Inflammatory macrophage treated with lipopolysaccharide for 4 hours (primary cell): ENCODE measurements at regions not wholly inside any gene's neighbourhood (a gene's known extent, or its start where the extent isn't known, plus 50 kb on each side); places are given as distances from the start of the nearest gene placed in this dataset.

Experiments
- DNase-seq: peaks from one replicate; pipeline ENCODE4 v3.0.0-alpha.2; 2020

DNA sequence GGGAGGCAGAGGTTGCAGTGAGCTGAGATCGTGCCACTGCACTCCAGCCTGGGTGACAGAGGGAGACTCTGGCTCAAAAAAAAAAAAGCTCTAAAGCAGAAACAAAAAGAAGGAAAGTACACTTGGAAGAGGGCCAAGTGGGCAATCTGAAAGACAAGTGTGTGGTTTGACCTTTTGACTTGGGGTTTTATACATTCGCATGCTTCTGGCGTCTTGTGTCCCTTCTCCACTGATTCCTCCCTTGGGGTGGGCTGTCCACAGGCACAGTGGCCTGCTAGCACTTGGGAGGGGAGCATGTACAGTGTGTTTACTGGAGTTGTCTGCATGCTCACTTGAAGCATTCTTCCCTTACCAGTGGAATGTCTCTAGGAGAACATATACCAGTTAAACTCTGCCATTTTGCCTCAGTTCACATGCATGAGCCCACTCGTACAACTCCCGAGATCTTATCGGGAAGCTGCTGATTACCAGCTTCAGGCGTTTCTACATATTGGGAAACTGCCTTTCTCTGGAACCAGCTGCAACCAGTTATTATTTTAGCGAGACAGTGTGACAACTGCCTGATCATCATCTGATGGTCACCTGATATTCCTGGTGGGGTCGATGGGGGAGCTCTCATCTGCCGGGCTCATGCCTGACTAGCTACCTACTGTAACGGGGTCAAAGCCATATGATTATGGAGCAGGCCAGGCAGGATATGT is 113.5 kb upstream of the ZNF678 start:
- DNase-seq = peak; percentile 2

- peak; percentile 40 for DNase-seq
Measured at GRCh38 chr1:227449051-227449450, 114.3 kb upstream of the ZNF678 start.

DNA sequence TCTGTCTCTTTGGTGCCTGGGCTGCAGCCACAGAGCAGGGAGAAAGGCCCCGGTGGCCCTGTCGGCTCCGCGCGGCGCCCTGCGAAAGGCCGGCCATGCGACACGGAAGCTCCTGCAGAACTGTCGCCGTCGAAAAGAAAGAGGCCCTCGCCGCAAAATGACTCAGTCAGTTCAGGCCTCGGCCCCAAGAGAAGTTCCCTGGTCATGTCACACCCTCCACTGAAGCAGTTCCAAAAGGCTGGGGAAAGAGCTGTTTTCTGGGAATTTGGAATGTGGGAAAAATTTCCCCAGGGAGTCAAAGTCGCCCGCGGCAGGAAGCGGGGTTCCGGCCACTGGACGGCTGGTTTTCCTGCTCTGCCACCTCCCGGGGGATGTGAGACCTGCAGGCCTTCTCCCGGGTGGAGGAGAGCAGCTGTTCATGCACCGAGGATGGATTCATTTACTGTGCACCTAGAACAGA is 115.8 kb upstream of the ZNF678 start:
- DNase-seq = no peak

DNA sequence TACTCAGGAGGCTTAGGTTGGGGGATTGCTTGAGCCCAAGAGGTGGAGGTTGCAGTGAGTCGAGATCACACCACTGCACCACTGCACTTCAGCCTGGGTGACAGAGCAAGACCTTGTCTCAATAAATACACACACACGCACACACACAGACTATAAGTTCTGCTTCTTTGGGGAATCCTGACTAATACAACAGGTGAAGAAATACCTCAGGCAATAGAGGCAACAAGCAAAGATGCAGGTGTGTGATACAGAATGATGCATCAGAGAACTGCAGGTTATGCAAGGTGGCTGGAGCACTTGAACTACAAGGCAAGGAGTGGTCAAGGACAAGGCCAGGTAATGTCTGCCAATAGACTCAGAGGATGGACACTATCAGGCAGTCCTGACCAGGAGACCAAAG is 117.6 kb upstream of the ZNF678 start:
- DNase-seq = no peak

DNA sequence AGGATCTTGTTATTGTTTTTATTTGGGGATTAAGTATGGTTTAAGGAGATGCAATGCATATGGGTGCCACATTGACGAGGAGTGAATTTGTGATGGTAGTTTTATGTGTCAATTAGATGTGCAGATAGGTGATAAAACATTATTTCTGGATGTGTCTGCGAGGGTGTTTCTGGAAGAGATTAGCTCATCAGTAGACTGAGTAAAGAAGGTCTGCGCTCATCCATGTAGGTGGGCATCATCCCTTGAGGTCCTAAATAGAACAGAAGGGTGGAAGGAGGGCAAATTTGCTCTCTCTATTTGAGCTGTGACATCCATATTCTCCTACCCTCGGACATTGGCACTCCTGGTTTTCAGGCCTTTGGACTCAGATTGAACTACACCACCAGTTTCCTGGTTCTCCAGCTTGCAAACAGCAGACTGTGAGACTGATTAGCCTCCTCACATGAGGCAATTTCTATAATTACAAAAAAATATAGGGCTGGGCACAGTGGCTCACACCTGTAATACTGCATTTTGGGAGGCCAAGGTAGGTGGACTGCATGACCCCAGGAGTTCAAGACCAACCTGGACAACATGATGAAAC is 118.2 kb upstream of the ZNF678 start:
- DNase-seq = no peak

DNA sequence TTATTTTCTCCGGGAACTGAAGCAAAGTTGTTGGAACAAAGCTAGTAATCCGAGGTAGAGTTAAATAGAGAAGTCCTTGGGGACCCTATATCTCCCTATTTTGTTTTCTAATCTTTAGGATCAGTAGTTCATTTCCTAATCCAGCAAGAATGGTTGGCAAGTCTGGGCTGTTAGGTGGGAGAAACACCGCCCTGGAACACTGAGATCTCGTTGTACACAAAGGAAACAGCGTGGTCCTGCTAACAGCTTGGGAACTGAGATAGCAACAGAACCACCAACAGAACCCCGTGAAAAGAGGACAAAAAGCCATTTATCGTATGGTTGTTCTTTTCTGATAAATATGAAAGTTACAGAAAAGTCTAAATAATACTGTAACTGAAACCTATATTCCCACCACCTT is 121.9 kb upstream of the CDC42BPA start:
- DNase-seq = no peak

DNA sequence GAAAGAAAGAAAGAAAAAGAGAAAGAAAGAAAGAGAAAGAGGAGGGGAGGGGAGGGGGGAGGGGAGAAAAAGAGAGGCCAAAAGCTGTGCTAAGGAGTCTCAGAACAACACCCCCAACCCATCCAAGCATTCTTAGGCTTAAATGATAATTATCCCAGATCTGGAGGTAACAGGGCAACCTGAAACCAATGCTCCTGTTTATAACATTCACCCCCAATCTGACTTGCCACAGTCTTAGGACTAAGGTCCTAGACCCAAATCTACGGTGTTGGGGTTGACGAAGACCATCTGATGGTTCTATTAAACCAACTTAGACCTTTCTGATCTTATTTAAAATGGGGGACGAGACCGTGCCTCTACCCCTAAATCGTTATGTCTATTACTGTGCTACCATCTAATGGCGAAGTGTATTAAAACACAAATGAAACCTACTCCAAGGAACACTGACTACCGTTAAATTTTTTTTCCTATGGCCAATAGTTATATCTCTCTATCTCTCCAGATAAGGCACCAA is 119.3 kb upstream of the CDC42BPA start:
- DNase-seq = peak; percentile 16

DNA sequence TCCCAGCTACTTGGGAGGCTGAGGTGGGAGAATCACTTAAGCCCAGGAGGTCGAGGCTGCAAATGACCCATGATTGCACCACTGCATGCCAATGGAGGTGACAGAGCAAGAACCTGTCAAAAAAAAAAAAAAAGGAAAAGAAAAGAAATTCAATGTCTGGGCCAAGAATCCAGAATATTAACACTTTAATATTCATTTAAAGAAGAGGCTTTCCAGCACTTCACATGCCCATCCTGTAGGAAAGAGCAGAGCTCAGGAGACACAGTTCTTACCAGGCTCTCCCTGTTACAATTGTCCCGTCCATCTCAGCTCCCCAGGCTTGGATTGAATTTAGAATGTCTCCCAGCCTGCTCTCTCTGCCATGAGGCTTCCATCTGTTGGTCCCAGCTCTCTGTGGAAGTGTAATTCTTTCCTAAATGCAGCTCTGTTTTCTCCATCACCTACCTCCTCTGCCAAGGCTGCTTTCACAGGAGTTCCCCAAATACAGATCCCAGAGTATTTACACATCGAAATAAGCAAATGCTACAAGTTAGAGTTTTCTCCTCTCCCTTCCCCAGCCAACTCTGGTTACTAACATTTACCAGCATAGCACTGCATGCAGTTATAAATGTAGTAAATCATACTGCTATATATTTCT is 116.6 kb upstream of the CDC42BPA start:
- no peak for DNase-seq

- no peak for DNase-seq
Measured at GRCh38 chr1:227433663-227434341, 115.5 kb upstream of the CDC42BPA start.

- DNase-seq = no peak
Measured at GRCh38 chr1:227432981-227433380, 114.7 kb upstream of the CDC42BPA start.

DNA sequence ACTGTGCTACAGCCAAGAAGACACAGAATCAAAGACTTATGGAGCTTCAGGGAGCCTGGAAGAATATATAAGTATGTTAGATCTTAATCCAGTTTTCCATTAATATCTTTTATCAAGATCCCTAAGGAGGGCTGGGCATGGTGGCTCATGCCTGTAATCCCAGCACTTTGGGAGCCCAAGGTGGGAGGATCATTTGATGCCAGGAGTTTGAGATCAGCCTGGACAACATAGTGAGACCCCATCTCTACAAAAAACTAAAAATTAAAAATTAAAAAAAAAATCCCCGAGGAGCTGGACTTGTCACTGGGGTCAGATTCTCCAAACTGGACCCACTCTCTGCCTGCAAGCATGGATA is 113.9 kb upstream of the CDC42BPA start:
- no peak for DNase-seq

- DNase-seq = no peak
Measured at GRCh38 chr1:227429447-227430359, 111.4 kb upstream of the CDC42BPA start.

DNA sequence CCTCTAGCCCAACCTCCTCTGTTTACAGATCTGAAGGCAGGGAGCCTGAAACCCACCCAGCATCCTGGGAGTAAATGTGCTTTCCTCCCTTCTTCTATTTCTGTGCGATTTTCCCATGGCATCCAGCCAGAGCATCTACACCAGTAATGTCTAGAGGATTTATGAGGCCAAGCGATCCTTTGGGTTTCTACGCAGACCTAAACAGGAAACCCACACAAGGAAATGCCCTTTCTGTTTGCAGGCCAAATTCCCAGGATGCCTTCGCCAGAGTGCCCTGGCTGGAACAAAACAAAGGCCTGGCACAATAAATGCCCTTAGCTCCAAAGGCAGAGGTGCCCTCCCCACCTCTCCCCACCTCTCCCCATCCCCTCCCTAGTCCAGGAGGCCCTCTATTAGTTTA is 110.5 kb upstream of the CDC42BPA start:
- no peak for DNase-seq

DNA sequence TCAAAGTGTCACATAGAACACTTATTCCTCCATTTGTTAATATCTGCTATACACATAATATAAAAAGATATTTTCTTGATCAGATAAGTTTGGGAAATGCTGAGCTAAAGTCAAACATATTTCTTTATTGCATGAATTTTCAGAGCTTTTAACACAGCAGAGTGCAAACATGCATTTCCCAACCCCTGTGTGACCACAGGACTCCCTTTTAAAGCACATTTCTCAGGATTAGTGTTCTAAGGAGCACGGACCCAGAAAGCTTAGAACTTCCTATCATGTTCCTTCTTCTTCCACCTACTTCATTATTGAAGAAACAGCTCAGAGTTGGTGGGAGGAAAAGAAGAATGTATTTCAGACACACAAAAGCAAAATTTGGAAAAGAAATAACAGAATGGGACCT is 109.1 kb upstream of the CDC42BPA start:
- no peak for DNase-seq

- DNase-seq = no peak
Measured at GRCh38 chr1:227424953-227425352, 106.7 kb upstream of the CDC42BPA start.

GRCh38 chr1:227424159-227424680 is 105.9 kb upstream of the CDC42BPA start:
- no peak for DNase-seq

- no peak for DNase-seq
Measured at GRCh38 chr1:227422581-227422980, 104.3 kb upstream of the CDC42BPA start.

- DNase-seq = no peak
Measured at GRCh38 chr1:227420147-227420546, 101.9 kb upstream of the CDC42BPA start.

DNA sequence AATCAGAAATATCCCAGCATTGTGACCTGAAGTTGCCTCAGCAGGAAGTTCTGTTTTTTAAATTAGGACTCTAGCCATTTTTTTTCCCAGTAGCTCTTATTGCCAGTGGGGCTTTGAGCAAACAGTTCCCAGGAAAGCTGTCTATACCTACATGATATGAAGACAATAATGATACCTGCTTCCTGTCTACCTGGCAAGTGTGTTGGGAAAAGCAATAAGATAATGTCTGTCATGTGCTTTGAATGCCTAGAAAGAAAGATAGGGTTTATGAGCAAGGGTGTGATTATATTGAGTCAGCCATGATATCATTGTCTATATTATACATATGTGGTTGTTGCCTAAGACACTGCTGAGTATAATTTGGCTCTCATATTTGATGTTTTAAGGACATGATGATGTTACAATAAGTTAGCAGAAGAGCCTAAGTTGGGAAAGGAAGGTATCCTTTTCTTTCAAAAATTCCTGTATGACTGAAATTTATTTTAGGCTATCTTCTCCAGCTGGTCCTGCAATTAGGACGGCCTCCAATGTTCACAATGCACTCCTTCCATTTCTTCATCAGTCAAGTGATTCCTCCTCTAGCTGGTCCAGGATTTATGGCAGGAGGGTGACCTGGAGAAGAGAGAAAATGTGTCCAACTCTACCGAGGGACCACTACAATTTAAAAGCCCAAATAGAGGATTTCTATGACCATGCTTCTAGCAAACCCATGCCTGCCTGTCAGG is 99.6 kb upstream of the CDC42BPA start:
- DNase-seq = no peak

DNA sequence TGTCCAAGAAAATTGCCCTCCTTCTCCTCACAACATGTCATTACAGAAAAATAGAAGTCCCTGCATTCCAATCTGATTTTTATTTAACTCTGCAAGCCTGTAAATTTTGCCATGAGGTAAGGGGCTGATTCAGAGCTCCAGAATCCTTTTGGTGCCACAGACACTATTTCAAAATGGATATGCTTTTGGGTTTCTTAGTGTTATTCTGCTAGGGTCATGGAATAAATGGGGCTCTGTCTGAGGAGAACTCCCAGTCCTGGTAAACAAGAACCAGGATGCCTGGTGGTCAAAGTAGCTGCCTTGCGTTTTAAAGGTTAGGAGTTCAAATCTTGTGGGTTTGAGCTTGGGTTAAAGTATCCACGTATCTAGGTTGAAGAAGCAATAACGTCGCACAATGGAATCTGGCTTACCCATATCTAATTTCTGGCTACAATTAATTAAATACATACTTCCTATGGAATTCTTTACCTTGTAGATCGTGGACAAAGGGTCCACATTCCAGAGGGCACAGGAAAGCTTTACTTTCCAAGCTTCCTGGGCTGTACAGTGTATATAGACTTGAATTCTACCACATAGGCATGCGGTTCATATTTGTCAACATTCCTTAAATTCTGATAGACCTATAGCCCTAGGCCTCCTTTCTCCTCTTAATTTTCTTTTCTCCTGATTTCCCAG is 98.0 kb upstream of the CDC42BPA start:
- DNase-seq = no peak
